Sigmoid colon (tissue), 6 donors: ENCODE measurements at regions not wholly inside any gene's neighbourhood (a gene's known extent, or its start where the extent isn't known, plus 50 kb on each side); places are given as distances from the start of the nearest gene placed in this dataset.

ENCODE experiments used
- DNase-seq: peaks from one replicate; pipeline ENCODE4 v3.0.0-alpha.2; 2019
- H3K27ac ChIP-seq, 4 donors: fragments of 200-600 bp; sonication (generic); one replicate each; pipeline ENCODE4 v1.5.1; 2016 to 2019; ENCODE audit warnings: mild to moderate bottlenecking in 1 of 4
- H3K27me3 ChIP-seq, 3 donors: fragments of 200-600 bp; sonication (generic); one replicate each; pipeline ENCODE4 v1.5.1; 2019; ENCODE audit warnings: mild to moderate bottlenecking in 1 of 3
- H3K36me3 ChIP-seq, 4 donors: fragments of 200-600 bp; sonication (generic); one replicate each; pipeline ENCODE4 v1.5.1; 2016 to 2019
- H3K4me1 ChIP-seq, 4 donors: fragments of 200-600 bp; sonication (generic); one replicate each; pipeline ENCODE4 v1.5.1; 2017 to 2019
- H3K4me3 ChIP-seq, 4 donors: fragments of 200-600 bp; sonication (generic); one replicate each; pipeline ENCODE4 v1.5.1; 2017 to 2019; ENCODE audit warnings: mild to moderate bottlenecking in 2 of 4, moderate library complexity in 1 of 4
- H3K9me3 ChIP-seq, 4 donors: fragments of 200-600 bp in 3 of 4; sonication (generic) in 3 of 4; one replicate each; pipeline versions ENCODE4 v1.5.1 to v1.6.1; 2013 to 2019
- CTCF ChIP-seq, 4 experiments: fragments of 450-650 bp in 3 of 4; fragments of 200-600 bp in 1 of 4; IDR thresholded peaks; one replicate each; pipeline ENCODE4 v1.5.1; 2016 to 2019; ENCODE audit warnings: antibody characterized with exemption in 4 of 4, mild to moderate bottlenecking in 3 of 4, moderate library complexity in 2 of 4
- EP300 ChIP-seq, 4 donors: sonication (generic); formaldehyde crosslinking; IDR thresholded peaks; one replicate each; pipeline ENCODE4 v1.6.1; 2017; ENCODE audit warnings: antibody characterized with exemption in 4 of 4
- POLR2A ChIP-seq, 2 donors: fragments of 450-650 bp; IDR thresholded peaks; one replicate each; pipeline ENCODE4 v1.6.1; 2016; ENCODE audit warnings: antibody characterized with exemption in 2 of 2, mild to moderate bottlenecking in 2 of 2, moderate library complexity in 2 of 2
- POLR2AphosphoS5 ChIP-seq, 4 donors: sonication (generic); formaldehyde crosslinking; IDR thresholded peaks; one replicate each; pipeline ENCODE4 v1.6.1; 2017; ENCODE audit warnings: antibody characterized with exemption in 4 of 4
- WGBS, 2 donors: extraction: QIAGEN DNeasy Blood & Tissue Kit; methylation state at CpG; one replicate each; pipeline ENCODE4 v1.1.7; 2013; 5-methylcytosine and 5-hydroxymethylcytosine counted together
- intact Hi-C: fragments of 100-400 bp; cut with DNase I; formaldehyde crosslinking; loops from one replicate; pipeline ENCODE4 v1.15.1; 2023
- donor health status: healthy with polysubstance abuse.
- donor health status: healthy.

GRCh38 chr2:240359695-240360094, 75.8 kb upstream of the GPC1 start:
- H3K4me1 ChIP-seq, result peaks cover 0 to 9% (median 2%) of the 10 kb centered on the region in 4 donors
- DNase-seq, result no peak
- no peaks in the 10 kb centered on the region for H3K27me3 ChIP-seq
- TF ChIP-seq POLR2AphosphoS5 (IDR thresholded peaks at IDR 0.05) (no peak), EP300 (IDR thresholded peaks at IDR 0.05) (no peak), POLR2A (IDR thresholded peaks at IDR 0.05) (no peak), CTCF (IDR thresholded peaks at IDR 0.05) (no peak)
- intact Hi-C loops, result no loop called here
- H3K36me3 ChIP-seq, result no peaks in the 10 kb centered on the region
- 64 to 78% methylated on average over 3 of the region's 3 CpGs for WGBS, 2 donors
- H3K4me3 ChIP-seq, result no peak overlapping the region
- no peak overlapping the region for H3K27ac ChIP-seq
- peaks cover 4 to 8% (median 7%) of the 10 kb centered on the region in 4 donors for H3K9me3 ChIP-seq

DNA sequence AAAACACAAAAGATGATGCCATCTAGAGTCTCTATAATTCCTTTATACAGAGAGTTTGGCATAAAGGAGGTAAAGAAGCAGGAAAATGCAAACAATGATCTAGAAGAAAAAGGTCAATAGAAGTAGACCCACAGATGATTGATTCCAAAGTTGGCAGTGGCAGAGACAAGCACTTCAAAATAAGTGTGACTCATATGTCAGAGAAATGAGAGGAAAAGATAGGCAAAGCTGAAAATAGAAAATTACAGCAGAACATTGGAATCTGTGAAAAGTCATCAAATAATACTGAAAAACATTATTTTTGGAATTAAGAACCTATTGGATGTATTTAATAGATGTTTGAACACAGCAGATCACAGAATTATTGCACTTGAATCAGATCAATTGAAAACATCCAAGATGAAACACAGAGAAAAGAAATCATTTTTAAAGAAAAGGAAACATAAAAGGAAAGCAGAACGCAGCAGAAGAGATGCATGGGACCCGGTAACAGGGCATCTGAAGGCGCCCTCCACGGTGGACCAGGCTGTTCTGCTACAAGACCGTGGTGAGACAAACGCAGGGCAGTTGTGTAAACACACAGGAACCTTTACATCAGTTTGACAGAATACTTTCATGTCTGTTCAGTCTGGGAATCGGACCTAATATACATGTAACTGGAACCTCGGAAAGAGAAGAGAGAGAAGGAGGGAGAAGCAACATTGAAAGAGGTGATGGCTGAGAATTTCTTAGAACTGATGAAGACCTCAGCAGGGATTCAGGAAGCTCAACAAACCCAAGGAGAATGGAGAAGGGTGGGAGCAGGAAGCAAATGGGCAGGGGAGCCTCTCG, 74.6 kb upstream of the GPC1 start:
- intact Hi-C loops, result no loop called here
- Histone ChIP-seq H3K27me3 (no peaks in the 10 kb centered on the region), H3K36me3 (no peaks in the 10 kb centered on the region), H3K27ac (no peak overlapping the region), H3K4me3 (no peak overlapping the region), H3K4me1 (peaks cover 0 to 16% (median 3%) of the 10 kb centered on the region in 4 donors), H3K9me3 (peaks cover 4 to 8% (median 7%) of the 10 kb centered on the region in 4 donors)
- no peak for TF ChIP-seq CTCF (IDR thresholded peaks at IDR 0.05)
- whole genome bisulfite sequencing, 2 donors, result 88 to 89% methylated on average over 9 of the region's 9 CpGs
- DNase-seq, result no peak

- H3K36me3 ChIP-seq, result no peaks in the 10 kb centered on the region
- TF ChIP-seq POLR2AphosphoS5 (IDR thresholded peaks at IDR 0.05) (no peak), EP300 (IDR thresholded peaks at IDR 0.05) (no peak), CTCF (IDR thresholded peaks at IDR 0.05) (no peak), POLR2A (IDR thresholded peaks at IDR 0.05) (no peak)
- intact Hi-C loops, result no loop called here
- WGBS, 2 donors, result 69 to 84% methylated on average over 10 of the region's 10 CpGs
- no peak overlapping the region for H3K4me3 ChIP-seq
- H3K27me3 ChIP-seq, result no peaks in the 10 kb centered on the region
- peaks cover 4 to 8% (median 7%) of the 10 kb centered on the region in 4 donors for H3K9me3 ChIP-seq
- DNase-seq, result no peak
- no peak overlapping the region for H3K27ac ChIP-seq
- peaks cover 0 to 18% (median 3%) of the 10 kb centered on the region in 4 donors for H3K4me1 ChIP-seq
Measured at GRCh38 chr2:240362216-240362755, 73.2 kb upstream of the GPC1 start.

DNA sequence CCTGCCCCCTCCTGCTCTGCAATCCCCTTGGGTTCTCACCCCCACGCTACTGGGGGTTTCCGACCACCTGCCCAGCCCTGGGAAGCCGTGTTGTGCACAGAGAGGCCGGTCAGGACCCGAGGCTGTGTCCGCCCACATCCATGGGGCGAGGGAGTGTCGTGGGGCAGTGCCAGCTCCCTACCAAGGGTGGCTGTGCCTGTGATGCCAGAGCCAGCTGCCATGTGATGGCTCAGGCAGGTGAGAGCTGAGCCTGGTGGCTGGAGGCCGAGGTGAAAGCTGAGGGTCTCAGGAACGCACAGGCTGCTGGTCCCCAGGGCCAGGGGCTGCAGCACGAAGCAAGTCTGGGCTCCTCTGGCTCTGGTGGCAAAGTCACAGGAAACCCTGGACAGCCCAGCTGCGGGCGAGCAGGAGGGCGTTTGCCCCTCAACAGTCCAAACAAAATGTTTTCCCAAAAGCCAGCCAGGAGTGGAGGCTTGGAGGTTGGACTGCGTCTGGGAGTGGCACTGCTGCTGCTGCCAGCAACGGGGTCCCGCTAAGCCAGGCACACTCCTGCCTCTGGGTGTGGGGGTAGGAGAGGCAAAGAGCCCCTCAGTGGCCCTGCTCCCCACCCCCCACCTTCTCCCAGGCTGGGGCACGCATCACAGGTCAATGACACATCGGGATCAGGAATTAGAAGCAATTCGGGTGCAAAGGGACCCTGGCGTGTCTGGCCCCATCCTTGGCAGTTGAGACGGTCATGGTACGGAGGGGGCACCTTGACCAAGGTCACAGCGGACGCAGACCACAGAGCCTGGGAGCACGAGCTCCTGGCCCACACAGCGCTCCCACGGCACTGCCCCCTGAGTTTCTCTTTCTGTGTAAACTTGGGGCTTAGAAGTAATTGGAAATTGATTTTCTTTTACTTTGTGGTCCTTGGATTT, 72.4 kb upstream of the GPC1 start:
- intact Hi-C loops, result no loop called here
- WGBS, 2 donors, result 67 to 80% methylated on average over 28 of the region's 28 CpGs
- TF ChIP-seq CTCF (IDR thresholded peaks at IDR 0.05) (no peak), POLR2A (IDR thresholded peaks at IDR 0.05) (no peak), POLR2AphosphoS5 (IDR thresholded peaks at IDR 0.05) (no peak), EP300 (IDR thresholded peaks at IDR 0.05) (no peak)
- DNase-seq, result no peak
- H3K36me3 ChIP-seq, result no peaks in the 10 kb centered on the region
- no peaks in the 10 kb centered on the region for H3K27me3 ChIP-seq
- H3K9me3 ChIP-seq, result peaks cover 4 to 8% (median 7%) of the 10 kb centered on the region in 4 donors
- H3K4me3 ChIP-seq, result no peak overlapping the region
- no peak overlapping the region for H3K27ac ChIP-seq
- H3K4me1 ChIP-seq, result peaks cover 0 to 18% (median 3%) of the 10 kb centered on the region in 4 donors
